ENCODE measurements at regions not wholly inside any gene's neighbourhood (a gene's known extent, or its start where the extent isn't known, plus 50 kb on each side); places are given as distances from the start of the nearest gene placed in this dataset.
A peak's percentile ranks its signal among the peaks of the same experiment; 100 is the strongest.

- H3K27me3 Mint-ChIP-seq (ENCODE audit: low read depth): no peaks in the 10 kb centered on the region
- no peak overlapping the region for H3K4me3 Mint-ChIP-seq (ENCODE audit: low read depth)
- intact Hi-C loops (cut with micrococcal nuclease): no loop called here
- no peak for DNase-seq (ENCODE audit: low spot score)
- no peak overlapping the region for H3K27ac Mint-ChIP-seq
- peaks cover 6% of the 10 kb centered on the region for H3K9me3 Mint-ChIP-seq
- H3K36me3 Mint-ChIP-seq (ENCODE audit: low read depth): peaks cover 6% of the 10 kb centered on the region
- H3K4me1 Mint-ChIP-seq (ENCODE audit: low read depth): peaks cover 16% of the 10 kb centered on the region
These were observed 73.7 kb upstream of the NFKB1 start for GRCh38 chr4:102427371-102427998.

GRCh38 chr4:102428122-102428521 is 73.0 kb upstream of the NFKB1 start:
- Mint-ChIP-seq H3K4me1 (ENCODE audit: low read depth) (peaks cover 16% of the 10 kb centered on the region), H3K27me3 (ENCODE audit: low read depth) (peaks cover 6% of the 10 kb centered on the region), H3K9me3 (peaks cover 2% of the 10 kb centered on the region), H3K27ac (no peak overlapping the region), H3K4me3 (ENCODE audit: low read depth) (no peak overlapping the region), H3K36me3 (ENCODE audit: low read depth) (peaks cover 6% of the 10 kb centered on the region)
- DNase-seq (ENCODE audit: low spot score): no peak
- intact Hi-C loops (cut with micrococcal nuclease): no loop called here

- no peak for DNase-seq (ENCODE audit: low spot score)
- H3K27ac Mint-ChIP-seq: no peak overlapping the region
- peak overlapping the region; percentile 45 for H3K4me3 Mint-ChIP-seq (ENCODE audit: low read depth)
- peaks cover 16% of the 10 kb centered on the region for H3K4me1 Mint-ChIP-seq (ENCODE audit: low read depth)
- peaks cover 9% of the 10 kb centered on the region for H3K36me3 Mint-ChIP-seq (ENCODE audit: low read depth)
- H3K27me3 Mint-ChIP-seq (ENCODE audit: low read depth): peaks cover 6% of the 10 kb centered on the region
- no peaks in the 10 kb centered on the region for H3K9me3 Mint-ChIP-seq
- intact Hi-C loops (cut with micrococcal nuclease): no loop called here
These were observed 71.6 kb upstream of the NFKB1 start for GRCh38 chr4:102429553-102429952.

GRCh38 chr4:102430461-102430910 is 70.7 kb upstream of the NFKB1 start:
- peaks cover 6% of the 10 kb centered on the region for H3K27me3 Mint-ChIP-seq (ENCODE audit: low read depth)
- no peaks in the 10 kb centered on the region for H3K9me3 Mint-ChIP-seq
- peaks cover 16% of the 10 kb centered on the region for H3K4me1 Mint-ChIP-seq (ENCODE audit: low read depth)
- peak overlapping the region; percentile 87 for H3K4me3 Mint-ChIP-seq (ENCODE audit: low read depth)
- intact Hi-C loops (cut with micrococcal nuclease): loop anchor here (2.0 to 5.0 kb wide), 2 partner anchors 397 to 660 kb away; partner anchors contain the start of gene UBE2D3
- H3K36me3 Mint-ChIP-seq (ENCODE audit: low read depth): peaks cover 11% of the 10 kb centered on the region
- DNase-seq (ENCODE audit: low spot score): no peak
- peak overlapping the region; percentile 86 for H3K27ac Mint-ChIP-seq

GRCh38 chr4:102431608-102431961 is 69.6 kb upstream of the NFKB1 start:
- no peak for DNase-seq (ENCODE audit: low spot score)
- intact Hi-C loops (cut with micrococcal nuclease): loop anchor here (1.0 to 5.0 kb wide), 8 partner anchors 41 to 668 kb away; partner anchors contain the start of genes BDH2, SLC39A8 and UBE2D3
- Mint-ChIP-seq H3K4me1 (ENCODE audit: low read depth) (peaks cover 16% of the 10 kb centered on the region), H3K4me3 (ENCODE audit: low read depth) (peak overlapping the region; percentile 87), H3K36me3 (ENCODE audit: low read depth) (peaks cover 11% of the 10 kb centered on the region), H3K27me3 (ENCODE audit: low read depth) (peaks cover 6% of the 10 kb centered on the region), H3K27ac (no peak overlapping the region), H3K9me3 (no peaks in the 10 kb centered on the region)

- Mint-ChIP-seq H3K36me3 (ENCODE audit: low read depth) (peaks cover 5% of the 10 kb centered on the region), H3K4me3 (ENCODE audit: low read depth) (no peak overlapping the region), H3K4me1 (ENCODE audit: low read depth) (no peaks in the 10 kb centered on the region), H3K27ac (no peak overlapping the region), H3K27me3 (ENCODE audit: low read depth) (peaks cover 11% of the 10 kb centered on the region), H3K9me3 (no peaks in the 10 kb centered on the region)
- DNase-seq (ENCODE audit: low spot score): no peak
- intact Hi-C loops (cut with micrococcal nuclease): no loop called here
These were observed 64.0 kb upstream of the NFKB1 start for GRCh38 chr4:102437111-102437510.

- Mint-ChIP-seq H3K4me1 (ENCODE audit: low read depth) (no peaks in the 10 kb centered on the region), H3K36me3 (ENCODE audit: low read depth) (peaks cover 5% of the 10 kb centered on the region), H3K9me3 (no peaks in the 10 kb centered on the region), H3K4me3 (ENCODE audit: low read depth) (no peak overlapping the region), H3K27me3 (ENCODE audit: low read depth) (peaks cover 5% of the 10 kb centered on the region), H3K27ac (no peak overlapping the region)
- intact Hi-C loops (cut with micrococcal nuclease): no loop called here
- DNase-seq (ENCODE audit: low spot score): no peak
These were observed 62.5 kb upstream of the NFKB1 start for GRCh38 chr4:102438396-102439235.

GRCh38 chr4:102439236-102439614 is 61.9 kb upstream of the NFKB1 start:
- Mint-ChIP-seq H3K27me3 (ENCODE audit: low read depth) (peaks cover 5% of the 10 kb centered on the region), H3K36me3 (ENCODE audit: low read depth) (peaks cover 5% of the 10 kb centered on the region), H3K27ac (no peak overlapping the region), H3K4me3 (ENCODE audit: low read depth) (no peak overlapping the region), H3K4me1 (ENCODE audit: low read depth) (peaks cover 3% of the 10 kb centered on the region), H3K9me3 (no peaks in the 10 kb centered on the region)
- DNase-seq (ENCODE audit: low spot score): no peak
- intact Hi-C loops (cut with micrococcal nuclease): no loop called here

GRCh38 chr4:102439812-102440211 is 61.3 kb upstream of the NFKB1 start:
- H3K27me3 Mint-ChIP-seq (ENCODE audit: low read depth): peaks cover 5% of the 10 kb centered on the region
- no peak overlapping the region for H3K4me3 Mint-ChIP-seq (ENCODE audit: low read depth)
- intact Hi-C loops (cut with micrococcal nuclease): no loop called here
- no peaks in the 10 kb centered on the region for H3K9me3 Mint-ChIP-seq
- no peak overlapping the region for H3K27ac Mint-ChIP-seq
- H3K4me1 Mint-ChIP-seq (ENCODE audit: low read depth): peaks cover 6% of the 10 kb centered on the region
- no peaks in the 10 kb centered on the region for H3K36me3 Mint-ChIP-seq (ENCODE audit: low read depth)
- no peak for DNase-seq (ENCODE audit: low spot score)

GRCh38 chr4:102440498-102440897 is 60.7 kb upstream of the NFKB1 start:
- Mint-ChIP-seq H3K27me3 (ENCODE audit: low read depth) (peaks cover 5% of the 10 kb centered on the region), H3K4me1 (ENCODE audit: low read depth) (peaks cover 6% of the 10 kb centered on the region), H3K36me3 (ENCODE audit: low read depth) (no peaks in the 10 kb centered on the region), H3K4me3 (ENCODE audit: low read depth) (no peak overlapping the region), H3K9me3 (no peaks in the 10 kb centered on the region), H3K27ac (no peak overlapping the region)
- no peak for DNase-seq (ENCODE audit: low spot score)
- intact Hi-C loops (cut with micrococcal nuclease): no loop called here

- Mint-ChIP-seq H3K27ac (no peak overlapping the region), H3K36me3 (ENCODE audit: low read depth) (no peaks in the 10 kb centered on the region), H3K9me3 (no peaks in the 10 kb centered on the region), H3K4me1 (ENCODE audit: low read depth) (peaks cover 16% of the 10 kb centered on the region), H3K4me3 (ENCODE audit: low read depth) (no peak overlapping the region), H3K27me3 (ENCODE audit: low read depth) (peaks cover 5% of the 10 kb centered on the region)
- DNase-seq (ENCODE audit: low spot score): no peak
- intact Hi-C loops (cut with micrococcal nuclease): no loop called here
These were observed 58.9 kb upstream of the NFKB1 start for GRCh38 chr4:102441978-102442911.

GRCh38 chr4:102444752-102445151 is 56.4 kb upstream of the NFKB1 start:
- Mint-ChIP-seq H3K27me3 (ENCODE audit: low read depth) (peaks cover 5% of the 10 kb centered on the region), H3K4me3 (ENCODE audit: low read depth) (no peak overlapping the region), H3K9me3 (no peaks in the 10 kb centered on the region), H3K27ac (no peak overlapping the region), H3K36me3 (ENCODE audit: low read depth) (no peaks in the 10 kb centered on the region), H3K4me1 (ENCODE audit: low read depth) (peaks cover 32% of the 10 kb centered on the region)
- intact Hi-C loops (cut with micrococcal nuclease): loop anchor here (5.0 kb wide), 2 partner anchors 633 to 648 kb away; partner anchors contain the start of gene SLC9B2
- no peak for DNase-seq (ENCODE audit: low spot score)

Data from activated T-helper 2 cell treated with anti-CD3 and anti-CD28 coated beads, Interferon-gamma antibody, Interleukin-2, Interleukin-4, amounts not matched to agents 10 μg/mL and 5 μg/mL and 100 μg/mL, durations not matched to agents 14 hours and 24 hours and 36 hours (primary cell).